Gastrocnemius medialis (tissue), 4 donors: ENCODE measurements at regions not wholly inside any gene's neighbourhood (a gene's known extent, or its start where the extent isn't known, plus 50 kb on each side); places are given as distances from the start of the nearest gene placed in this dataset.
"Not testable (repeated sequence)": the region's sequence is repeated elsewhere in the genome, so short reads cannot be mapped to it uniquely, and the experiment has no call there.

Source experiments
- POLR2A ChIP-seq, 2 donors: fragments of 450-650 bp; IDR thresholded peaks; one replicate each; pipeline ENCODE4 v1.6.1; 2017; ENCODE audit warnings: antibody characterized with exemption in 2 of 2, mild to moderate bottlenecking in 2 of 2, moderate library complexity in 2 of 2
- TF ChIP-seq, protein P1 (sequence below), 5 experiments: fragments of 450-650 bp in 3 of 5; fragments of 200-600 bp in 2 of 5; sonication (generic) in 2 of 5; IDR thresholded peaks in 4 of 5; conservative IDR thresholded peaks in 1 of 5; 1 replicate in 4 of 5; 2 replicates in 1 of 5; pipeline ENCODE4 v1.5.1; 2016 to 2019; ENCODE audit warnings: antibody characterized with exemption in 5 of 5, mild to moderate bottlenecking in 3 of 5, moderate library complexity in 3 of 5

GRCh38 chr2:90298126-90298755 lies 1606.8 kb downstream of the RPIA start:
- not testable (repeated sequence) for TF ChIP-seq POLR2A (IDR thresholded peaks at IDR 0.05)
- TF ChIP-seq, protein P1, sequence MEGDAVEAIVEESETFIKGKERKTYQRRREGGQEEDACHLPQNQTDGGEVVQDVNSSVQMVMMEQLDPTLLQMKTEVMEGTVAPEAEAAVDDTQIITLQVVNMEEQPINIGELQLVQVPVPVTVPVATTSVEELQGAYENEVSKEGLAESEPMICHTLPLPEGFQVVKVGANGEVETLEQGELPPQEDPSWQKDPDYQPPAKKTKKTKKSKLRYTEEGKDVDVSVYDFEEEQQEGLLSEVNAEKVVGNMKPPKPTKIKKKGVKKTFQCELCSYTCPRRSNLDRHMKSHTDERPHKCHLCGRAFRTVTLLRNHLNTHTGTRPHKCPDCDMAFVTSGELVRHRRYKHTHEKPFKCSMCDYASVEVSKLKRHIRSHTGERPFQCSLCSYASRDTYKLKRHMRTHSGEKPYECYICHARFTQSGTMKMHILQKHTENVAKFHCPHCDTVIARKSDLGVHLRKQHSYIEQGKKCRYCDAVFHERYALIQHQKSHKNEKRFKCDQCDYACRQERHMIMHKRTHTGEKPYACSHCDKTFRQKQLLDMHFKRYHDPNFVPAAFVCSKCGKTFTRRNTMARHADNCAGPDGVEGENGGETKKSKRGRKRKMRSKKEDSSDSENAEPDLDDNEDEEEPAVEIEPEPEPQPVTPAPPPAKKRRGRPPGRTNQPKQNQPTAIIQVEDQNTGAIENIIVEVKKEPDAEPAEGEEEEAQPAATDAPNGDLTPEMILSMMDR (IDR thresholded peaks at IDR 0.05 in 4 of 5, conservative IDR thresholded peaks at IDR 0.05 in 1 of 5): not testable (repeated sequence)
